ENCODE measurements at regions not wholly inside any gene's neighbourhood (a gene's known extent, or its start where the extent isn't known, plus 50 kb on each side); places are given as distances from the start of the nearest gene placed in this dataset.
"Not testable (repeated sequence)": the region's sequence is repeated elsewhere in the genome, so short reads cannot be mapped to it uniquely, and the experiment has no call there.

DNA sequence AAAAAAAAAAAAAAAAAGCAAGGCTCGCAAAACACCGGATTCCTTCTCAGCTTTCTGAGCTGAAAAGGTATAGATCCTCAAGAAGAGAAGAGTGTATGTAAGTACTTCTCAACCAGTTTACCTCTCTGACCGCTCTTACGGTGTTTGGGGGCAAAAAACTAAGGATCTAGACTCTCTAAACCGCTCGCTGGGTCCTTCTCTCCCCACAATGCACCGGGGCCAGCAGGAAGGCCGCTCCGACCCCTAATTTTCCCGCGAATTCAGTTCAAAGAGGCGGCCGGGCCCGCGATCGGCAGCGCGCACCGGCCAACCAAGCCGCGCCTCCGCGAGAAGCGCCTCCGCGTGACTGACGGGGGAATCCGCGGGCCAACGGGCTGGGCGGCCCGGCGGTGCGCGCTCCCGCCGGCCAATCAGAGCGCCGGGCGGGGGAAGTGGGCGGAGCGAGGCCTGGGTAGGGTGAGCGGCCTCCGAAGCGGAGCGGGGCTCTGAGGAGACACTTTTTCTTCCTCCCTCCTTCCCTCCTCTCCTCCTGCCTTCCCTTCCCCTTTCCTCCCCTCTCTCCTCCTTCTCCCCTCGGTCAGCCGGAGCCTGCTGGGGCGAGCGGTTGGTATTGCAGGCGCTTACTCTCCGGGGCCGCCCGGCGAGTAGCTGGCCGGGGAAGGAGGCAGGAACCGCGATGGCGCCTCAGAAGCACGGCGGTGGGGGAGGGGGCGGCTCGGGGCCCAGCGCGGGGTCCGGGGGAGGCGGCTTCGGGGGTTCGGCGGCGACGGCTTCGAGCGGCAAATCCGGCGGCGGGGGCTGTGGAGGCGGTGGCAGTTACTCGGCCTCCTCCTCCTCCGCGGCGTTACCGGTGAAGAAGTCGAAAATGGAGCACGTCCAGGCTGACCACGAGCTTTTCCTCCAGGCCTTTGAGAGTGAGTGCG lies 93.0 kb downstream of the CRLF3 start:
- DNase-seq (ENCODE audit: low spot score): peak; percentile 74

DNA sequence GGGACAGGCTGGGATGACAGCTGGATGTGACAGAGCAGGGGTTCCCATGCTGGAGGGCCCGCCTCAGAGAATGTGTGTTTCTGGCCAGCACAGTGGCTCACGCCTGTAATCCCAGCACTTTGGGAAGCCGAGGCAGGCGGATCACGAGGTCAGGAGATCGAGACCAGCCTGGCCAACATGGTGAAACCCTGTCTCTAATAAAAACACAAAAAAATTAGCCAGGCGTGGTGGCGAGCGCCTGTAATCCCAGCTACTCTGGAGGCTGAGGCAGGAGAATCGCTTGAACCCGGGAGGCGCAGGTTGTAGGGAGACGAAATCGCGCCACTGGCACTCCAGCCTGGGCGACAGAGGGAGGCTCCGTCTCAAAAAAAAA lies 93.7 kb downstream of the CRLF3 start:
- not testable (repeated sequence) for DNase-seq (ENCODE audit: low spot score)

DNA sequence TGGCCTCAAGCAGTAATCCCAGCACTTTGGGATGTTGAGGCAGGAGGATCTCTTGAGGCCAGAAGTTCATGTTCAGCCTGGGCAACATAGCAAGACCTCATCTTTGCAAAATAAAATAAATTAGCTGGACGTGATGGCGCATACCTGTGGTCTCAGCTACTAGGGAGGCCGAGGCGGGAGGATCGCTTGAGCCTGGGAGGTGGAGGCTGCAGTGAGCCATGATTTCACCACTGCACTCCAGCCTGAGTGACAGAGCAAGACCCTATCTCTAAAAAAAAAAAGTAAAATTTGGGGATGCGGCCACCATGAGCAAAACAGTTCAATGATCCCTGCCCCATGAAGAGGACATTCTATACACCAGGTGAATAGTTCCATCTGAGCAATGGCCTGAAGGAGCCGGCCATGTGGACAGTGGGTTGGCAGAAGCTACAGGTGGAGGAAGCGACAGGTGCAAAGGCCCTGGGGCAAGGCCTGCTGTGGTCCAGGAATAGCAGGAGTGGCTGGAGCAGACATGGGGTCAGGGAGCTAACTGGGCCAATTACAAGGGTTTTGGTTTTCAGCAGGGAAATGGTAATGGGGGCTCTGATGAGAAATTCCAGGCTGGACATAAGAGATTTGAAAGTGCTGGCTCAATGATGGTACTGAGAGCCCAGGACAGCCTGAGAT lies 94.2 kb downstream of the CRLF3 start:
- not testable (repeated sequence) for DNase-seq (ENCODE audit: low spot score)

DNA sequence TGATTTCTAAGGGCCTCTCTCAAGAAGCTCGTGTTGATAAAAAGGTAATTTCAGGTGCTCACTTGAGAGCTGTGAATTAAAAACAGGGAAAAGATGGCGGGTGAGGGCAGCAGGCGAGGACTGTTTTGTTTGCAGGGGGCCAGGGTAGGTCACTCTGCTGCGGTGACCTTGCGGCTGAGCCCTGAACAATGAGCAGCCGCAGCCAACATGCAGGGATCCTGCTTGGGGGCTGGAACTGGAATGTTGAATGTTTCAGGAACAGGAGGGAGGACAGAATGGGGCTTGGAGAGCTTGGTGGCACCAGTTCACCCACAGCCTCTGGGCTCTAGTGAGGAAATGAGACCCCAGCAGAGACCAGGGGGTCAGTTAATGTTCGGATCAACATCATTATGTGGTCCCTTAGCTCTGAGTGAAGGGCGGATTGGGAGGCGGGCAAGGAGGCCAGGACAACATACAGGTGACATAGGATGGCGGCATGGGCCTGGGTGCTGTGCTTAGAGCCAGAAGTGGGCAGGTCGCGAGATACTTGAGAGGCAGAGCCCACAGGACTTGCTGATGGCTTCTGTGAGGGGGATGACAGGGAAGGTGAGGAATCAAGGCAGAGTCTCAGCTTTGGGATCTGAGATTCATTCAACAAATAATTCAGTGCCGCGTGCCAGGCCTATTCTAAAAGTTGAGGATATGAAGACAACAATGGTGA lies 94.9 kb downstream of the CRLF3 start:
- DNase-seq (ENCODE audit: low spot score): not testable (repeated sequence)

DNA sequence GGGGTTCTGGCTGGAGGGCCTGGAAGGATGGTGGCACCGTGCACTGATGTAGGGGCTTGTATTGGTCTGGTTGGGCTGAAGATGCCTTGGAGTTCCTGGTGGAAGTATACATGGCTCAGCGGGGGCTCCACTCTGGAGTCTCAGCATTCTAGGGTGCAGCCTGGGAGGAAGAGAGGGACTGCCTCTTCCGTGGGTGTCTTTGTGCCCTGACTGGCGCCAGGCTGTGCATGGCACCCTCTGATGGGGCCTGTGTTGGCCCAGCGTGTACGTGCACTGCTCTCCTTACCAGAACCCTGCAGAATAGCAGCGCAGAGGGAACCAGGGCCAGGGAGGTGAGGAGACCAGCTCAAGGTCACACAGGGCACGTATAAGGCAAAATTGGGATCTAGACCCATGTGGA lies 97.0 kb downstream of the CRLF3 start:
- not testable (repeated sequence) for DNase-seq (ENCODE audit: low spot score)

GRCh38 chr17:30726734-30727133 lies 97.8 kb downstream of the CRLF3 start:
- not testable (repeated sequence) for DNase-seq (ENCODE audit: low spot score)

GRCh38 chr17:30726310-30726709 lies 98.2 kb downstream of the CRLF3 start:
- DNase-seq (ENCODE audit: low spot score): not testable (repeated sequence)

GRCh38 chr17:30724034-30724650 lies 100.3 kb downstream of the CRLF3 start:
- DNase-seq (ENCODE audit: low spot score): not testable (repeated sequence)

GRCh38 chr17:30722114-30722780 lies 102.2 kb downstream of the CRLF3 start:
- not testable (repeated sequence) for DNase-seq (ENCODE audit: low spot score)

DNA sequence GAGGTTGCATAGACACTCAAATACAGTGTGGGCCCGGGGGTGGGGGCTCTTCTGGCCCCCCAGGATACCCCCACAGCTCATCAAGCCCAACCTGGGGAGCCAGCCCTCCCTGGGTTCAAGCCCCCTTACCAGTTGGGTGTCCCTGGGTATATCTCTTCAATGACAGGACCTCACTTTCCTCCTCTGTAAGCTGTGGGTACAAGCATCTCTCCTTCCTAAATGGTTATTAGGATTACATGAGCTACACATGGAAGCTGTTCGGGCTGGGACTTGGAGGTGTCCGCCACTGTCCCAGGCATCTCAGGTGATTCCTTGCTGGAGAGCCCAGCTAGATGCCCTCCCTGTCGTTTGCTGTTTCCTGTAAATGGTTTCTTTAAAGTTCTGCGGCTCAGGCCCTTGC lies 103.5 kb downstream of the CRLF3 start:
- not testable (repeated sequence) for DNase-seq (ENCODE audit: low spot score)

- DNase-seq (ENCODE audit: low spot score): no peak
Measured at GRCh38 chr17:30720013-30720471, 104.5 kb downstream of the CRLF3 start.

- DNase-seq (ENCODE audit: low spot score): peak; percentile 70
Measured at GRCh38 chr17:30719131-30719973, 105.1 kb downstream of the CRLF3 start.

DNA sequence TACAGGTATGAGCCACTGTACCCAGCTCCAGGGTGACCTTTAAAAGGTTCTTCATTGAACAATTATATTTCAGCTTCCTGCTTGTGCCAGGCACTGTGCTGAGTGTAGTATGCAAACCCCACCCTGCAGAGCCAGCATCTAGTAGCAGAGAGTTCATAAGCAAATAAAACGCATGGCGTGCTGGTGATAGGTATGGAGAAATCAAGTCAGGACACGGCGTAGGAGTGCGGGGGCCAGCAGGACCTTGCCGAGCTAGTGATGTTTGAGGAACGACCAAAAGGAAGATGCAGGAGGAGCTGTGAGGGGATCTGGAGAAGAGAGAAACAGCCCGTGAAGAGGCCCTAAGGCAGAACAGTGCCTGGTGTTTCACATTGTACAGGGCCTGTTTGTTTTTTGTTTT lies 105.8 kb downstream of the CRLF3 start:
- not testable (repeated sequence) for DNase-seq (ENCODE audit: low spot score)

GRCh38 chr17:30718099-30718447 lies 106.4 kb downstream of the CRLF3 start:
- DNase-seq (ENCODE audit: low spot score): not testable (repeated sequence)

DNA sequence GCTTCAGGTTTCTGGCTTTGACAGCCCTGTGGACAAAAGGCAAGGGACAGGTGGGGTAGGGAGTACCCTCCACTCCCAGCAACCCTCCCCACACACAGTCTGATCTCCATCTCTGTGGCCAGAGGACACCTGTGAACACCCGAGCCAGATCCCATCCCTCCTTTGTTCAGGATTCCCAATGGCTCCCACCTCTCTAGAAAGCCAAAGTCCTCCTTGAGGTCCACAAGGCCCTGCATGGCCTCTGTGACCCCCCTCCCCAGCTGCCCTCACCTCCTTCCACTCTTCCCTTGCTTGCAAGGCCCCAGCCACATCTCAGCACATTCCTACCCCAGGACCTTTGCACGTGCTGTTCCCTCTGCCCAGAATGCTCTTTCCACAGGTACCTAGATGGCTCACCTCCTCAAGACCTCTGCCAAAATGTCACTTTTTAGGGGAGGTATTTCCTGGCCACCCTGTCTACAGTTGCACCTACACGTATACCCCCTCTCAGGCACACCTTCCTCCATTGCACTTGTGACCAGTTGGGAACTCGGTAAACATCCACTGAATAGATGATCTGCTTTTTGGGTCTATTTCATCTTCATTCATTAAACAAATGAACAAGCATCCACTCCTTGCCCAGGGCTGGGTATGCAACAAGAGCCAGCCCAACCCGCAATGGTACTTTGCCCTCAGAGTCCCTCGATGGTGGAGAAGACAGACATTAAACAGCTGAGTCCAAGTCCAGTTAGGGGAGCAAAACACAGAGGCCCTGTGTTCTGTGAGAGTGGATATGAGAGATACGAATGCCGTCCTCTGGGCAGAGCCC lies 107.0 kb downstream of the CRLF3 start:
- DNase-seq (ENCODE audit: low spot score): no peak

GRCh38 chr17:30716461-30717290 lies 107.8 kb downstream of the CRLF3 start:
- no peak for DNase-seq (ENCODE audit: low spot score)

DNA sequence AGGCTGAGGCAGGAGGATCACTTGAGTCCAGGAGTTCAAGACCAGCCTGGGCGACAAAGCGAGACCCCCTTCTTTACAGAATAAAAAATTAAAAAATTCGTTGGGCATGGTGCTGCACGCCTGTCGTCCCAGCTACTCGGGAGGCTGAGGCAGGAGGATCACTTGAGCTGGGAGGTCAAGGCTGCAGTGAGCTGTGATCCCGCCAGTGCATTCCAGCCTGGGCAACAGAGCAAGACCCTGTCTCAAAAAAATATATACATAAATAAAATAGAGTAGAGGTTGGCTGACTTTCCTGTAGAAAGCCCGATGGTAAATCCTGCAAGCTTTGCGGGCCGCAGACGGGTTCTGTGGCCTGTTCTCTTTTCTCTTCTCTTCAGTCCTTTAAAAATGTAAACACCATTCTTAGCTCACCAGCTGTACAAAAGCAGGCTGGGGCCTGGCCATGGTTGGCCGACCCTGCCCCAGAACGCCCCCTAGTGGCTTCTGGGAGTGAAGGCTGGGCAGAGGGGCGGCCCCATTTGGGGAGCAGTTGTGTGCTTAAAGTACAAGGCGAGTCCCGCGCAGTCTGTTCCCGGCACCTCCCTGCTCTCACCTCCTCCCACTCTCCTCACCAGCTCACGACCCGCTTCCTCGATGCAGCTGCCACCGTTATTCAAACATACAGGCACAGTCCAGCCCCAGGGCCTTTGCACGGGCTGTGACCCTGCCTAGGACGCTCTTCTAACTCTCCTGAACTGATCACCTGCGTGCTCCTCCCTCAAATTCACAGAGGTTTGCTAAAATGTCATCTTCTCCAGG lies 109.5 kb downstream of the CRLF3 start:
- DNase-seq (ENCODE audit: low spot score): peak; percentile 52

DNA sequence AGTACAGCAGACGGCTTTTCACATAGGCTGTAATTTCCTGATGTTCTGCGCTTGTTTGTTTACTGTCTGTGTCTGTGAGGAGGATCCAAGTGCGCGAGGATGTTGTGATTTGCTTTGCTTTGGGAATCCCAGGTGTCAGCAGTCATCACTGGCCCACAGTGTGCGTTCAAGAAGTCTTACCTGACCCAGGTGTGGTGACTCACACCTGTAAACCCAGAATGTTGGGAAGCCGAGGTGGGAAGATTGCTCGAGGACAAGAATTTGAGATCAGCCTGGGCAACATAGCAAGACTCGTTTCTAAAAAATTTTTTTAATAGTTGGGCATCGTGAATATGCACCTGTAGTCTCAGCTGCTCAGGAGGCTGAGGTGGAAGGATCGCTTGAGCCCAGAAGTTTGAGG lies 110.7 kb downstream of the CRLF3 start:
- DNase-seq (ENCODE audit: low spot score): not testable (repeated sequence)
